Keratinocyte (primary cell): ENCODE measurements at regions not wholly inside any gene's neighbourhood (a gene's known extent, or its start where the extent isn't known, plus 50 kb on each side); places are given as distances from the start of the nearest gene placed in this dataset.

Experiments
- DNase-seq: peaks from one replicate; pipeline ENCODE4 v3.0.0-alpha.2; 2011; ENCODE audit warnings: low read depth, missing footprints, low spot score
- FAIRE-seq: peaks from 2 replicates; lab custom pipeline; 2011; peaks lifted over from hg19 to GRCh38; lab: Jason Lieb, UNC
- H2AFZ ChIP-seq: 2 replicates; pipeline ENCODE4 v1.6.0; 2012; ENCODE audit warnings: low read length, control low read depth, inconsistent platforms; ENCODE audit not compliant: control insufficient read depth
- H3K27ac ChIP-seq: 2 replicates; pipeline ENCODE4 v1.5.1; 2011; ENCODE audit warnings: low read length; ENCODE audit not compliant: control insufficient read depth, insufficient read depth
- H3K27me3 ChIP-seq: 3 replicates; pipeline ENCODE4 v1.6.0; 2011; ENCODE audit warnings: low read length; ENCODE audit not compliant: control insufficient read depth, insufficient read depth; ENCODE audit errors: extremely low read depth
- H3K36me3 ChIP-seq, 2 experiments: 2 replicates in 1 of 2; 3 replicates in 1 of 2; pipeline ENCODE4 v1.5.1; 2011; ENCODE audit warnings: low read length in 2 of 2, mild to moderate bottlenecking in 1 of 2; ENCODE audit not compliant: control insufficient read depth in 2 of 2, insufficient read depth in 2 of 2; ENCODE audit errors: extremely low read depth in 1 of 2
- H3K4me1 ChIP-seq: 3 replicates; pipeline ENCODE4 v1.5.1; 2011; ENCODE audit warnings: low read length; ENCODE audit not compliant: control insufficient read depth, insufficient read depth; ENCODE audit errors: extremely low read depth
- H3K4me2 ChIP-seq: 3 replicates; pipeline ENCODE4 v1.6.0; 2011; ENCODE audit warnings: low read depth, low read length; ENCODE audit not compliant: control insufficient read depth, insufficient read depth; ENCODE audit errors: extremely low read depth
- H3K4me3 ChIP-seq, 3 experiments: fragments of 200-600 bp in 1 of 3; sonication (generic) in 1 of 3; 2 replicates in 2 of 3; 3 replicates in 1 of 3; pipeline ENCODE4 v1.5.1; 2011 to 2016; ENCODE audit warnings: low read length in 3 of 3, mild to moderate bottlenecking in 3 of 3, control low read depth in 2 of 3, inconsistent platforms in 1 of 3, low read depth in 1 of 3, mixed read lengths in 1 of 3, mixed run types in 1 of 3, moderate library complexity in 1 of 3; ENCODE audit not compliant: control insufficient read depth in 2 of 3, insufficient read depth in 2 of 3; ENCODE audit errors: extremely low read depth in 1 of 3
- H3K79me2 ChIP-seq: 2 replicates; pipeline ENCODE4 v1.6.0; 2012; ENCODE audit warnings: low read length; ENCODE audit not compliant: control insufficient read depth, insufficient read depth
- H3K9ac ChIP-seq: 3 replicates; pipeline ENCODE4 v1.6.0; 2011; ENCODE audit warnings: low read length; ENCODE audit not compliant: control insufficient read depth, insufficient read depth; ENCODE audit errors: extremely low read depth
- H3K9me1 ChIP-seq: 3 replicates; pipeline ENCODE4 v1.6.0; 2011; ENCODE audit warnings: low read length; ENCODE audit not compliant: control insufficient read depth, insufficient read depth; ENCODE audit errors: extremely low read depth
- H3K9me3 ChIP-seq: 2 replicates; pipeline ENCODE4 v1.5.1; 2012; ENCODE audit warnings: low read depth, low read length; ENCODE audit not compliant: control insufficient read depth
- H4K20me1 ChIP-seq: 3 replicates; pipeline ENCODE4 v1.6.0; 2011; ENCODE audit warnings: low read length; ENCODE audit not compliant: control insufficient read depth, insufficient read depth; ENCODE audit errors: extremely low read depth
- CTCF ChIP-seq, 3 experiments: IDR thresholded peaks in 1 of 3; conservative IDR thresholded peaks in 1 of 3; optimal IDR thresholded peaks in 1 of 3; 2 replicates in 2 of 3; 3 replicates in 1 of 3; pipeline versions ENCODE3 to v1.5.1; 2011; ENCODE audit warnings: low read length in 3 of 3, mild to moderate bottlenecking in 3 of 3, moderate library complexity in 2 of 3, control low read depth in 1 of 3, inconsistent platforms in 1 of 3; ENCODE audit not compliant: insufficient read depth in 2 of 3; ENCODE audit errors: extremely low read depth in 1 of 3
- EZH2 ChIP-seq: IDR thresholded peaks from one replicate; pipeline ENCODE4 v1.6.1; 2012; ENCODE audit warnings: inconsistent platforms, mild to moderate bottlenecking, low read length, moderate library complexity
- dilution Hi-C: fragments of 300-500 bp; cut with MboI; formaldehyde crosslinking; loops from one replicate; pipeline ENCODE4 v1.7.0; 2020; ENCODE audit warnings: low sequenced_read_pairs; ENCODE audit not compliant: extremely low pct_ligation_motif_present

- H3K79me2 ChIP-seq = no peaks in the 10 kb centered on the region
- H3K27ac ChIP-seq = no peak overlapping the region
- H3K27me3 ChIP-seq = no peaks in the 10 kb centered on the region
- no peaks in the 10 kb centered on the region for H3K36me3 ChIP-seq
- H3K4me3 ChIP-seq = no peak overlapping the region
- H4K20me1 ChIP-seq = no peaks in the 10 kb centered on the region
- DNase-seq (no peak), FAIRE-seq (no peak)
- no peak overlapping the region for H3K9ac ChIP-seq
- H3K9me1 ChIP-seq = no peaks in the 10 kb centered on the region
- dilution Hi-C loops = no loop called here
- H2AFZ ChIP-seq = peak overlapping the region; percentile 68
- H3K4me2 ChIP-seq = no peak overlapping the region
- TF ChIP-seq CTCF (optimal IDR thresholded peaks at IDR 0.05 in 1 of 3, IDR thresholded peaks at IDR 0.05 in 1 of 3, conservative IDR thresholded peaks at IDR 0.05 in 1 of 3; ENCODE audit: extremely low read depth in 1 of 3, insufficient read depth in 2 of 3, low read length in 3 of 3) (no peak), EZH2 (no peak)
- no peaks in the 10 kb centered on the region for H3K9me3 ChIP-seq
- peaks cover 7% of the 10 kb centered on the region for H3K4me1 ChIP-seq
Measured at GRCh38 chr6:22658934-22659333, 89.6 kb downstream of the HDGFL1 start.

- peak; percentile 46 for FAIRE-seq
- H3K9ac ChIP-seq = no peak overlapping the region
- TF ChIP-seq EZH2 (no peak), CTCF (optimal IDR thresholded peaks at IDR 0.05 in 1 of 3, IDR thresholded peaks at IDR 0.05 in 1 of 3, conservative IDR thresholded peaks at IDR 0.05 in 1 of 3; ENCODE audit: extremely low read depth in 1 of 3, insufficient read depth in 2 of 3, low read length in 3 of 3) (no peak)
Measured at GRCh38 chr6:22664968-22665367, 95.6 kb downstream of the HDGFL1 start.

More at GRCh38 chr6:22664968-22665367, 95.6 kb downstream of the HDGFL1 start:
- no peak overlapping the region for H3K4me2 ChIP-seq
- no peaks in the 10 kb centered on the region for H3K27me3 ChIP-seq
- no peaks in the 10 kb centered on the region for H3K9me3 ChIP-seq
- no peak overlapping the region for H3K4me3 ChIP-seq
- H3K4me1 ChIP-seq = no peaks in the 10 kb centered on the region
- H3K36me3 ChIP-seq = no peaks in the 10 kb centered on the region
- no peak overlapping the region for H2AFZ ChIP-seq
- dilution Hi-C loops = no loop called here
- no peaks in the 10 kb centered on the region for H3K79me2 ChIP-seq
- H3K9me1 ChIP-seq = no peaks in the 10 kb centered on the region
- no peaks in the 10 kb centered on the region for H4K20me1 ChIP-seq
- DNase-seq = no peak
- no peak overlapping the region for H3K27ac ChIP-seq
